Spleen (tissue), 11 donors: ENCODE measurements at regions not wholly inside any gene's neighbourhood (a gene's known extent, or its start where the extent isn't known, plus 50 kb on each side); places are given as distances from the start of the nearest gene placed in this dataset.

Experiments
- DNase-seq: peaks from one replicate; pipeline ENCODE4 v3.0.0-alpha.2; 2020
- H3K27ac ChIP-seq, 8 donors: fragments of 200-600 bp; sonication (generic) in 7 of 8; 1 replicate in 4 of 8; 2 replicates in 4 of 8; pipeline versions ENCODE4 v1.5.0 to v1.8.0; 2016 to 2021; ENCODE audit warnings: inconsistent platforms in 4 of 8, mild to moderate bottlenecking in 4 of 8, moderate library complexity in 1 of 8
- H3K27me3 ChIP-seq, 7 donors: fragments of 200-600 bp; sonication (generic) in 6 of 7; replicated peaks in 1 of 7; 1 replicate in 4 of 7; 2 replicates in 3 of 7; pipeline versions ENCODE4 v1.5.0 to v1.8.0; 2016 to 2021; ENCODE audit warnings: inconsistent platforms in 3 of 7, mild to moderate bottlenecking in 1 of 7
- H3K36me3 ChIP-seq, 6 donors: fragments of 200-600 bp; sonication (generic) in 5 of 6; 1 replicate in 4 of 6; 2 replicates in 2 of 6; pipeline versions ENCODE4 v1.5.0 to v1.8.0; 2016 to 2021; ENCODE audit warnings: inconsistent platforms in 2 of 6
- H3K4me1 ChIP-seq, 6 donors: fragments of 200-600 bp; sonication (generic) in 5 of 6; 1 replicate in 3 of 6; 2 replicates in 3 of 6; pipeline versions ENCODE4 v1.5.0 to v1.8.0; 2016 to 2021; ENCODE audit warnings: inconsistent platforms in 3 of 6
- H3K4me3 ChIP-seq, 8 donors: fragments of 200-600 bp; sonication (generic) in 7 of 8; 1 replicate in 4 of 8; 2 replicates in 4 of 8; pipeline versions ENCODE4 v1.5.0 to v1.8.0; 2016 to 2021; ENCODE audit warnings: inconsistent platforms in 4 of 8, mild to moderate bottlenecking in 4 of 8, moderate library complexity in 2 of 8
- H3K9me3 ChIP-seq, 8 donors: fragments of 200-600 bp; sonication (generic) in 7 of 8; 1 replicate in 4 of 8; 2 replicates in 4 of 8; pipeline versions ENCODE4 v1.5.0 to v1.8.0; 2016 to 2021; ENCODE audit warnings: inconsistent platforms in 4 of 8
- POLR2A ChIP-seq, 3 donors: fragments of 450-650 bp; IDR thresholded peaks; one replicate each; pipeline ENCODE4 v1.5.1; 2017; ENCODE audit warnings: antibody characterized with exemption in 3 of 3, mild to moderate bottlenecking in 1 of 3
- POLR2AphosphoS5 ChIP-seq, 3 donors: sonication (generic); formaldehyde crosslinking; IDR thresholded peaks; one replicate each; pipeline ENCODE4 v1.5.1; 2017; ENCODE audit warnings: antibody characterized with exemption in 3 of 3
- WGBS, 5 donors: extraction: QIAGEN DNeasy Blood & Tissue Kit in 3 of 5; methylation state at CpG; one replicate each; pipeline versions ENCODE4 v1.1.5 to v1.1.7; 2013 to 2018; 5-methylcytosine and 5-hydroxymethylcytosine counted together
- intact Hi-C: fragments of 100-400 bp; cut with DNase I; formaldehyde crosslinking; loops from one replicate; pipeline ENCODE4 v1.15.0; 2023; ENCODE audit warnings: low total_unique reads
- TF ChIP-seq, protein P1 (sequence below), 11 experiments: fragments of 200-600 bp in 7 of 11; fragments of 450-650 bp in 4 of 11; sonication (generic) in 4 of 11; IDR thresholded peaks in 8 of 11; conservative IDR thresholded peaks in 3 of 11; 1 replicate in 7 of 11; 2 replicates in 4 of 11; pipeline versions ENCODE4 v1.4.0 to v1.8.0; 2016 to 2021; ENCODE audit warnings: antibody characterized with exemption in 11 of 11, inconsistent platforms in 4 of 11, mild to moderate bottlenecking in 1 of 11
- donor health status: healthy with polysubstance abuse.
- donor health status: DM: no; HTN: no; CAD: no; lungs with moderate emphysema.
- donor health status: DM: no; HTN: no; CAD: no.
- donor health status: Bipolar disorder and iron deficiency.
- donor health status: healthy.
- donor health status: DM: no; HTN: no; CAD: no.
- donor health status: DM: yes; HTN: yes; CAD: no.

DNA sequence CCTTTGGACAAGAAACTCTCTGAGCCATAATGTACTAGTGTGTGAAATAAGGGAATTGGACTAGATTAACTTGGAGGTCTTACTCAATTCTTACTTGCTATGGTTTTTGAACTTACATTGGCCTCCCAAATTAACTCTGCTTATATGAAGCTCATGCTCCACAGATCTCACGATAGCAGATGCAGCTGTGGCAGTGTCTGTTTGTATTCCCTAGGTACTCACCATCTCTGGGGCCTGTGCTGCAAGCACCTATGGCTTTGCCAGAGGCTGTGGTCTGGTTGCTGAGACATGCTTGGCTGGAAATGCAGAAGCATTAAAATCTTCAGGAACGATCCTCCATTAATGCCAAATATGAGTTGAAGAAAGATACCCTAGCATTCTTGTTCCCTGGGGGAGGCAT is 112.8 kb downstream of the MSL3 start:
- no peaks in the 10 kb centered on the region for H3K4me1 ChIP-seq
- H3K4me3 ChIP-seq, result no peak overlapping the region
- H3K36me3 ChIP-seq, result no peaks in the 10 kb centered on the region
- TF ChIP-seq, protein P1, sequence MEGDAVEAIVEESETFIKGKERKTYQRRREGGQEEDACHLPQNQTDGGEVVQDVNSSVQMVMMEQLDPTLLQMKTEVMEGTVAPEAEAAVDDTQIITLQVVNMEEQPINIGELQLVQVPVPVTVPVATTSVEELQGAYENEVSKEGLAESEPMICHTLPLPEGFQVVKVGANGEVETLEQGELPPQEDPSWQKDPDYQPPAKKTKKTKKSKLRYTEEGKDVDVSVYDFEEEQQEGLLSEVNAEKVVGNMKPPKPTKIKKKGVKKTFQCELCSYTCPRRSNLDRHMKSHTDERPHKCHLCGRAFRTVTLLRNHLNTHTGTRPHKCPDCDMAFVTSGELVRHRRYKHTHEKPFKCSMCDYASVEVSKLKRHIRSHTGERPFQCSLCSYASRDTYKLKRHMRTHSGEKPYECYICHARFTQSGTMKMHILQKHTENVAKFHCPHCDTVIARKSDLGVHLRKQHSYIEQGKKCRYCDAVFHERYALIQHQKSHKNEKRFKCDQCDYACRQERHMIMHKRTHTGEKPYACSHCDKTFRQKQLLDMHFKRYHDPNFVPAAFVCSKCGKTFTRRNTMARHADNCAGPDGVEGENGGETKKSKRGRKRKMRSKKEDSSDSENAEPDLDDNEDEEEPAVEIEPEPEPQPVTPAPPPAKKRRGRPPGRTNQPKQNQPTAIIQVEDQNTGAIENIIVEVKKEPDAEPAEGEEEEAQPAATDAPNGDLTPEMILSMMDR (IDR thresholded peaks at IDR 0.05 in 8 of 11, conservative IDR thresholded peaks at IDR 0.05 in 3 of 11), result no peak
- TF ChIP-seq POLR2AphosphoS5 (IDR thresholded peaks at IDR 0.05) (no peak), POLR2A (IDR thresholded peaks at IDR 0.05) (no peak)
- no peak for DNase-seq
- intact Hi-C loops, result no loop called here
- no peak overlapping the region for H3K27ac ChIP-seq
- no peaks in the 10 kb centered on the region for H3K9me3 ChIP-seq
- no peaks in the 10 kb centered on the region for H3K27me3 ChIP-seq
- WGBS, 5 donors, result 63 to 76% (median 68%) methylated on average over 2 of the region's 2 CpGs

DNA sequence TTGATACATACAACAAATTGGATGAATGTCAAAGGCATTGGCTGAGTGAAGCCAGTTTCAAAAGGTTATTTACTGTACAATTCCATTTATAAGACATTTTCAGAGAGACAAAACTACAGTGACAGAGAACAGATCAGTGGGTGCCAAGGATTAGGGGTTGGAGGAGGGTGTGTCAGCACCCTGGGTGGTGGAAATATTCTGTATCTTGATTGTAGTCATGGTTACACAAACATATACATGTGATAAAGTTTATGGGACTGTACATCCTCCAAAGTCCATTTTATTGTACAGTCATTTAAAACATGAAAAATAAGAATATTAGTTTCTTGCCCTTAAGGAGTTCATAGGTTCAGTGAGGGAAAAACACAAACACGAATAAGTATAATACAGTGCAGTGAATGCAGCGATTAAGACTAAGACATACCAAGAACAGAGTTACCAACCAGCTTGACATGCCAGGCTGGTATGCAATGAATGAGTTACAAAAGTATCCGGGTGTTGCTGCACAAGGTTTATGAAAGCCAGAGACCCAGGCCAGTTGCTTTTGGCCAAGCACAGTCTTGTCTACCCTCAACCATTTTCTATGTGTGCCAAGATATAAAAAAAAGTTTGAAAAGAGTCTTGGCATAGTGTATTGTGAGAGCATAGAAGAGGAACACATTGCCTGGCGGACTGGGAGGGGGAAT is 123.6 kb downstream of the MSL3 start:
- intact Hi-C loops, result no loop called here

DNA sequence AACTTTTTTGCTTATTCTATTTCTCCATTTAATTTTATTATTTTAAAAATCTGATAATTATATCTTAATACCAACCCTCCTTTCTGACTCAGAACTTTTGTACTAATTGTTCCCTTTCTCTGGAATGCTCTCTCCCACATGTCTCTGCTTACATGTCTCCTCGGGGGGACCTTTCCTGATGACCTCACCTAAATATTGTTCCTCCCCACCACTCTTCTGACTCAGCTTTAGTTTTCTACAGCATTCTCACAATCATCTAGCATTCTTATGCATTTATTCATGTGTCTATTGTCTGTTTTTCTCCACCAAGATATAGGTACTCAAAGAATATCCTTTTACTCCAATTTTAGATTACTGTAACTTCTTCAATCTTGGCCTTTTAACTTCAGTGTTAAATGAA is 128.7 kb downstream of the MSL3 start:
- no peak overlapping the region for H3K27ac ChIP-seq
- no peaks in the 10 kb centered on the region for H3K4me1 ChIP-seq
- intact Hi-C loops, result no loop called here
- TF ChIP-seq POLR2A (IDR thresholded peaks at IDR 0.05) (no peak), POLR2AphosphoS5 (IDR thresholded peaks at IDR 0.05) (no peak)
- TF ChIP-seq, protein P1 (IDR thresholded peaks at IDR 0.05 in 8 of 11, conservative IDR thresholded peaks at IDR 0.05 in 3 of 11), result no peak
- WGBS, 5 donors, result 66 to 79% (median 70%) methylated on average over 1 of the region's 1 CpG
- DNase-seq, result no peak
- peaks cover 0 to 13% (median 0%) of the 10 kb centered on the region in 7 donors for H3K27me3 ChIP-seq
- no peaks in the 10 kb centered on the region for H3K36me3 ChIP-seq
- H3K9me3 ChIP-seq, result no peaks in the 10 kb centered on the region
- H3K4me3 ChIP-seq, result no peak overlapping the region

More for the DNA sequence above, 123.6 kb downstream of the MSL3 start:
- Histone ChIP-seq H3K4me1 (no peaks in the 10 kb centered on the region), H3K27me3 (no peaks in the 10 kb centered on the region), H3K4me3 (no peak overlapping the region), H3K9me3 (no peaks in the 10 kb centered on the region), H3K36me3 (no peaks in the 10 kb centered on the region), H3K27ac (no peak overlapping the region)
- no peak for DNase-seq
- WGBS, 5 donors, result 67 to 87% (median 85%) methylated on average over 4 of the region's 4 CpGs
- TF ChIP-seq, protein P1 (IDR thresholded peaks at IDR 0.05 in 8 of 11, conservative IDR thresholded peaks at IDR 0.05 in 3 of 11), result no peak
- TF ChIP-seq POLR2AphosphoS5 (IDR thresholded peaks at IDR 0.05) (no peak), POLR2A (IDR thresholded peaks at IDR 0.05) (no peak)

DNA sequence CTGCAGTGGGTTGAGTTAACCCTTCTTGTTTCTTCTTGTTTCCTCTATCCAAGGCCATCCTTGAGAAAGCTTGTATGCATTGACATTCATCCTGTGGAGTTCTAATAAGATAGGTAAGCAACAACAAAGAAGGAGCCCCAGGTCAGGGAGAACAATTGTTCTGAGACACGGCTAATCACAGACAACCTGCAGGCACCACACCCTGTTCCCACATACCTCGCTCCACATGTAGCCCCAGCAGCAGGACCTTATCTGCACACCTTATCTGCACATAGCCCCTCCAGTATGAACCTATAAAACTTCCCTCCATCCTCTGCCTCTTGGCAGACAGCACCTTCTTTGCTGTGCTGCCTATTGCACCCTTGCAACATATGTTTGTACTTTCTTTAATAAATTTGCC is 129.1 kb downstream of the MSL3 start:
- 74 to 96% (median 78%) methylated on average over 2 of the region's 2 CpGs for WGBS, 5 donors
- H3K36me3 ChIP-seq, result no peaks in the 10 kb centered on the region

More for the DNA sequence above, 129.1 kb downstream of the MSL3 start:
- no peak overlapping the region for H3K4me3 ChIP-seq
- no peaks in the 10 kb centered on the region for H3K9me3 ChIP-seq
- no peaks in the 10 kb centered on the region for H3K4me1 ChIP-seq
- H3K27ac ChIP-seq, result no peak overlapping the region
- DNase-seq, result no peak
- intact Hi-C loops, result no loop called here
- H3K27me3 ChIP-seq, result peaks cover 0 to 13% (median 0%) of the 10 kb centered on the region in 7 donors
- TF ChIP-seq, protein P1 (IDR thresholded peaks at IDR 0.05 in 8 of 11, conservative IDR thresholded peaks at IDR 0.05 in 3 of 11), result no peak
- no peak for TF ChIP-seq POLR2A (IDR thresholded peaks at IDR 0.05)
- no peak for TF ChIP-seq POLR2AphosphoS5 (IDR thresholded peaks at IDR 0.05)
